Colonic mucosa (tissue), 4 donors: ENCODE measurements at regions not wholly inside any gene's neighbourhood (a gene's known extent, or its start where the extent isn't known, plus 50 kb on each side); places are given as distances from the start of the nearest gene placed in this dataset.

Source experiments
- DNase-seq: peaks from one replicate; pipeline ENCODE4 v3.0.0-alpha.2; 2020
- H3K27ac ChIP-seq: fragments of 200-600 bp; one replicate; pipeline ENCODE4 v1.8.0; 2021
- H3K27me3 ChIP-seq: fragments of 200-600 bp; one replicate; pipeline ENCODE4 v1.8.0; 2021
- H3K36me3 ChIP-seq: fragments of 200-600 bp; one replicate; pipeline ENCODE4 v1.8.0; 2021
- H3K4me1 ChIP-seq: fragments of 200-600 bp; one replicate; pipeline ENCODE4 v1.8.0; 2021; ENCODE audit warnings: mild to moderate bottlenecking
- H3K4me3 ChIP-seq: fragments of 200-600 bp; one replicate; pipeline ENCODE4 v1.8.0; 2021
- H3K9ac ChIP-seq, 2 donors: one replicate each; pipeline ENCODE4 v1.7.0; 2013; ENCODE audit warnings: control low read depth in 2 of 2, low read depth in 2 of 2, low read length in 2 of 2
- H3K9me3 ChIP-seq: fragments of 200-600 bp; one replicate; pipeline ENCODE4 v1.8.0; 2021
- intact Hi-C: fragments of 100-400 bp; cut with DNase I; formaldehyde crosslinking; loops from one replicate; pipeline ENCODE4 v1.14.1; 2022
- TF ChIP-seq, protein P1 (sequence below): fragments of 200-600 bp; IDR thresholded peaks from one replicate; pipeline ENCODE4 v1.8.0; 2022; ENCODE audit warnings: antibody characterized with exemption, mild to moderate bottlenecking
- donor health status: healthy.
- donor health status: DM: no; HTN: no; CAD: no.
- donor health status: DM: no; HTN: no; CAD: no.

DNA sequence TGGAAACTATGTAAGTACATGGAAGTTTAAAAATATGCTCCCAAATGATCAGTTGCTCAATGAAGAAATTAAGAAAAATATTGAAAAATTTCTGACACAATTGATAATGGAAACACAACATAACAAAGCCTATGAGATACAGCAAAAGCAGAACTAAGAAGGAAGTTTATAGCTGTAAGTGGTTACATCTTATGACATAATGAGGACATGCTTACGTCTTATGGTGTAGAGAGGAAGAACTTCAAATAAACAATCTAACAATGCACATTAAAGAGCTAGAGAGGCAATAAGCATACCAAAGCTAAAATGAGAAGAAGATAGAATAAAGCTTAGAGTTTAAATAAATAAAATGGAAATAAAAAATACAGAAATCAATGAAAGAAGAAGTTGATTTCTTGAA lies 50.0 kb upstream of the CEACAM21 start:
- Histone ChIP-seq H3K27me3 (peaks cover 22% of the 10 kb centered on the region), H3K9me3 (no peaks in the 10 kb centered on the region), H3K9ac (no peak overlapping the region), H3K27ac (no peak overlapping the region), H3K36me3 (no peaks in the 10 kb centered on the region), H3K4me1 (no peaks in the 10 kb centered on the region), H3K4me3 (no peak overlapping the region)
- no peak for DNase-seq
- TF ChIP-seq, protein P1, sequence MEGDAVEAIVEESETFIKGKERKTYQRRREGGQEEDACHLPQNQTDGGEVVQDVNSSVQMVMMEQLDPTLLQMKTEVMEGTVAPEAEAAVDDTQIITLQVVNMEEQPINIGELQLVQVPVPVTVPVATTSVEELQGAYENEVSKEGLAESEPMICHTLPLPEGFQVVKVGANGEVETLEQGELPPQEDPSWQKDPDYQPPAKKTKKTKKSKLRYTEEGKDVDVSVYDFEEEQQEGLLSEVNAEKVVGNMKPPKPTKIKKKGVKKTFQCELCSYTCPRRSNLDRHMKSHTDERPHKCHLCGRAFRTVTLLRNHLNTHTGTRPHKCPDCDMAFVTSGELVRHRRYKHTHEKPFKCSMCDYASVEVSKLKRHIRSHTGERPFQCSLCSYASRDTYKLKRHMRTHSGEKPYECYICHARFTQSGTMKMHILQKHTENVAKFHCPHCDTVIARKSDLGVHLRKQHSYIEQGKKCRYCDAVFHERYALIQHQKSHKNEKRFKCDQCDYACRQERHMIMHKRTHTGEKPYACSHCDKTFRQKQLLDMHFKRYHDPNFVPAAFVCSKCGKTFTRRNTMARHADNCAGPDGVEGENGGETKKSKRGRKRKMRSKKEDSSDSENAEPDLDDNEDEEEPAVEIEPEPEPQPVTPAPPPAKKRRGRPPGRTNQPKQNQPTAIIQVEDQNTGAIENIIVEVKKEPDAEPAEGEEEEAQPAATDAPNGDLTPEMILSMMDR = no peak
- intact Hi-C loops = no loop called here
